HG03045 (cell line): ENCODE measurements at regions not wholly inside any gene's neighbourhood (a gene's known extent, or its start where the extent isn't known, plus 50 kb on each side); places are given as distances from the start of the nearest gene placed in this dataset.
"Not testable (repeated sequence)": the region's sequence is repeated elsewhere in the genome, so short reads cannot be mapped to it uniquely, and the experiment has no call there.

Source experiments
- ATAC-seq: cut with Tn5 transposase; IDR thresholded peaks from one replicate; pipeline ENCODE4 v1.9.1; 2021; ENCODE audit warnings: mild to moderate bottlenecking, moderate library complexity; ENCODE audit not compliant: unreplicated experiment

GRCh38 chrX:96430756-96431455, 253.7 kb upstream of the DIAPH2 start:
- no peak for ATAC-seq

GRCh38 chrX:96432647-96433046, 252.0 kb upstream of the DIAPH2 start:
- no peak for ATAC-seq

- no peak for ATAC-seq
These were observed 251.1 kb upstream of the DIAPH2 start for GRCh38 chrX:96433409-96434077.

GRCh38 chrX:96435378-96436035, 249.1 kb upstream of the DIAPH2 start:
- no peak for ATAC-seq

DNA sequence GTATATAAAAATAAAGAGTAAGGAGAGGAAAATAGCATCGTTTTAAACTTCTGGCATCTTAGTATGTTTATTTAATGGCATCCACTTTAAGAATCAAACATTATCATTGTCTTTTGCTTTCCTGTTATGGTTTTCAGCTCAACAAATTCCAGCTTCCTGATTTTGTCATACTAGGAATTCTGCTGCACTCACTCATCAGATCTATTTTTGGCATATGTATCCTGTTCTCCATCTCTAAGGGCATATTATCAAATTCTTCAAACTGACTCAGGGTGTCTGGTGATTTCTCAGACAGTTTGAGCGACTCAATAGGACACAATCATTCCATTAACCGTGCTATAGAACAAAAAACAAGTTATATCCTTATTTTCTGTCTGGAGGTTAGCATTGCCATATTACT, 248.5 kb upstream of the DIAPH2 start:
- ATAC-seq = no peak

DNA sequence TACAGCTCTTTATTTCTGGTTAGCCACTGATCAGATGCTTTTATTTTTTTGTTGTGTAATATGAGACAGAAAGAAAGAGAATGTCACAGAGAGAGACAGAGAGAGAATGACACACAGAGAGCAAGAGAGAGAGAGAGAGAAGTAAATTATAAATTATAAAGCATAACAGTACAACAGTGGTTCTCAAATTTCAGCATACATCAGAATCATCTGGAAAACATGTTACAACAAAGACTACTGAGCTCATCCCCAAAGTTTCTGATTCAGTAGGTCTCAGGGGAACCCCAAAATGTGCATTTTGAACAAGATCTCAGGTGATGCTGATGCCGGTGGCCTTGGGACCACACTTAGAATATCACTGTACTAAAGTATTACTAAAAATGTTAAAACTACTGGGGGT, 245.8 kb upstream of the DIAPH2 start:
- ATAC-seq = no peak

DNA sequence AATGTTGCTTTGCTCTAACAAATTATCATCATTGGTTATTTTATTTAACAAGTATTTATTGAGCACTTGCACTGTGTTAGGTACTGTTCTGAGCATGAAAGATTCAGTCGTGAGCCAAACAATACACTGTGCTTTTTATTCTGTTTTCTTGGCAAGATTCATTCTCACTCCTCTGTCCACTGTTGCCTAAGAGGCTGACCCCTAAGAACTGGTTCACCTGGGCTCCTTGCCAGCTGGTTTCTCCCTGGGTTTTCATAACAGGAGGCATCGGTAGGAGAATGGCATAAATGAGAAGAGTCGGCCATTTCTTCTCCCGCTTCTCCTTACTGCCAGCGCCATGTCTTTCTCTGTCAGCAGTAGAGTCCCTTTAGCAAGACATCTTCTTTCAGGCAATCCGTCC, 243.7 kb upstream of the DIAPH2 start:
- ATAC-seq = no peak

GRCh38 chrX:96445531-96446065, 239.0 kb upstream of the DIAPH2 start:
- ATAC-seq = no peak

DNA sequence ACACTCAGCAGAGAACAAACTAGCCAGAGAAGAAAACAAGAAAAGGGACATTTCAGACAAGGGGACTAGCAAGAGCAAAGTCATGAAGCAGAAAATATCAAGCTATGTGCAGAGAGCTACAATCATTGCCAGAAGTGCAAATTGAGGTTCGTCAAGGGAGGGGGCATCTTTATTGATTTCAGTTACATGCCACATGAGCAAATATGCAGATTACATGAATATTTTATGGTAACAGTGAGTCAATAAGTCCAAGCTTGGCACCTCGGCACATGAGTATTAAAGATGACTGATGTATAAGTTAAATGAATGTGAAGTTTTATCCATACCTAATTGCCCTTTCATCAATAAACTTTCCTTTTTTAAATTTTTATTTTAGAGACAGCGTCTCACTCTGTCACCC, 238.1 kb upstream of the DIAPH2 start:
- no peak for ATAC-seq

- ATAC-seq = no peak
These were observed 237.5 kb upstream of the DIAPH2 start for GRCh38 chrX:96447161-96447560.

GRCh38 chrX:96449191-96449590, 235.5 kb upstream of the DIAPH2 start:
- no peak for ATAC-seq

GRCh38 chrX:96449896-96450295, 234.7 kb upstream of the DIAPH2 start:
- ATAC-seq = no peak

DNA sequence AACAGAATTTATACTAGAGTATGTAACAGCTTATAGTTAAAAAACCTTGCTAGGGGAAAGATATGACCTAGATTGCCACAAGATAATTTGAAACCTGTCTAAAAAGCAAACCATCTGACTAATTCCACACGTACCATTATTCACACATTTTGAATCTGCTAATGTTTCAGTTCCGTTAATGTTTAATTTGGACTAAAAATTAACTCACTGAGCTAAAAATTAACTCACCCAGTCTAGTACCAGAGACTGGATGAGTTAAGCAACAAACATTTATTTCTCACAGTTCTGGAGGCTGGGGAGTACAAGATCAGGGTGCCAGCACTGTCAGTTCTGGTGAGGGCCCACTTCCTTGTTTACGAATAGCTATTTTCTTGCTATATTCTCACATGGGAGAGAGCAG, 231.5 kb upstream of the DIAPH2 start:
- peak; percentile 77 for ATAC-seq

DNA sequence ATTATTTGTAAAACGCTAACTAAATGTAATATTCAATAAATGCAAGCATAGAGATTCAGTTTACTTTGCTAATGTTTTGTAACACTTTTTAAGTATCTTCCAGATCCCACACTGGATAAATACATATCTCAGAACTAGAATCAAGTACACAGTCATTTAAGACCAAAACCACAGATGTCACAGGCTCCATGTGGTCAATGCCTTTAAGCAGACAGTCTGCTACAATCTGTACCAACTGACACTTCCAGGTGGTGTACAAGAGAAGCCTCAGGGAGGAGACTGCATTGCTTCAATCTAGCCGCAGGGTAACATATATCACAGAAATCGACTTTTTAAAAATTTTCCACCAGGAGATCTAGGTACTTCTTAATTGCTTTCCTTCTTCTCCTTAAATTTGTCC, 229.6 kb upstream of the DIAPH2 start:
- ATAC-seq = no peak

DNA sequence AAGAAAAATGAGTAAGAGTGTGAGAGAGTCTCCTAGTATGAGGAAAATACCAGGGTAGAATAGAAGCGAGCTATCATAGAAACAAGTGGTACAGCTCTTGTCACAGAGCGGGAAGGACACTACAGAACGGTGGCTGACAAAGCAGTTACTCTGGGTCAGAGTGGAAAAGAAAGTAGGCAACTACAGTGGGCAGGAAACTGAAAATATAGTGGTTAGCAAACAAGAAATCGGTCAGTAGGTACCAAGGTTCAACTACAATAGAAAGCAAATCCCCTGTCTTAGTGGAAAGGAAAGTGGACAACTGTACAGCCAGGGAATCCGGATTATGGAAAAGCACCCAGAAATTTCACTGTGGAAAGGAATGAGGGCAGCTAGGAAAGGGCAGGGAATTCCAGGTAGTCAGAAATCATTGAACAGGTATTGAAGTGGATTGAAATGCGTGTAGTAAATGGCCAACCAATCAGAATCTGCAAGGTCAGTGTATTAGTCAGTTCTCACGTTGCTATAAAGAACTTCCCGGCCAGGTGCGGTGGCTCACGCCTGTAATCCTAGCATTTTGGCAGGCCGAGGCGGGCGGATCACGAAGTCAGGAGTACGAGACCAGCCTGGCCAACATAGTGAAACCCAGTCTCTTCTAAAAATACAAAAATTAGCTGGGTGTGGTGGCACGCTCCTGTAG, 219.6 kb upstream of the DIAPH2 start:
- ATAC-seq = no peak

DNA sequence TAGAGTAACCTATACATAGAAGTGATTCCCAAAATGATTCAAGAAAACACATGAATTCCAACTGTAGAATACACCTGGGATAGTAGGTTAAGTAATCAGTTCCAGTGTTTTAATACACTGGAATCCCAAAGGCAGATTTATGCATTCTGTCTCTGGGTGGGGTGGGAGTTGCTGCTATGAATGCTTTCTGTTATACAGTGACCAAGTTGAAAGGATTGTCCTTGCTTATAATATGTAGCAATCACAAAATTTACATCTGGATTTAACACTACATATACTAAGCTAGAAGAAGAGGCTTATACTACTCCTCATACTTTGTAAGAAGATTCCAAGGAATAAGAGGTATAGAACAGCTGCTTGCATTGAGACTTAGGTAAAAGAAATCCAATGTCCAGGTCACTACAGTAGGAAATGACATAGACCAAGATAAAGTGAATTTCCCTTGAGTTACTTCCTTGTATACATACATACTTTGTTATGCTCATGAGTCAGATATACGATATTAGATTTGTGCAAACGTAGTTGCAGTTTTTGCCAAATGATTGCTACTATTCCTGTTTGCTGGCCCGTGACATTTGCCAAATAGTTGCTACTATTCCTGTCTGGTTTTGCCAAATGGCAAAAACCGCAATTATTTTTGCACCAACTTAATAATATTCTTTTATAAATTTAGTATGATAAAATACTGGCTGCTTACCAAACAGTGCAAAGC, 210.5 kb upstream of the DIAPH2 start:
- ATAC-seq = no peak

DNA sequence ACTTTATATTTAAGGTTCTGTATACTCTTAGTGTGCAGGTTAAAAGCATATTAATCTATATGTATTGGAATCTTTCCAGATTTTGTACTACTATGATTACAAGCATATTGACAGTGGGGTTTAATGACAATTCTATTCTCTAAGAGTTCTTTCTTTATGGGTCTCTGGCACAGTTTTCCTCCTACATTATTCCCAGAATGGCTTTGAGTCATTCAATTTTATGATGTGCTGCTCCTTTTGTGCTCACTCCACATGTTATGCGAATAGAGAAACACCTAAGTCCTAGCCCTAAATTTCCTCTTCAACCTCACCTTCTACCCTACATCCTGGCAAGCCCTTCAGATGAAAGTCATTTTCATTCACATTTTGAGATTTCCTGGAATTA, 209.9 kb upstream of the DIAPH2 start:
- no peak for ATAC-seq

- ATAC-seq = no peak
These were observed 204.6 kb upstream of the DIAPH2 start for GRCh38 chrX:96480081-96480480.

DNA sequence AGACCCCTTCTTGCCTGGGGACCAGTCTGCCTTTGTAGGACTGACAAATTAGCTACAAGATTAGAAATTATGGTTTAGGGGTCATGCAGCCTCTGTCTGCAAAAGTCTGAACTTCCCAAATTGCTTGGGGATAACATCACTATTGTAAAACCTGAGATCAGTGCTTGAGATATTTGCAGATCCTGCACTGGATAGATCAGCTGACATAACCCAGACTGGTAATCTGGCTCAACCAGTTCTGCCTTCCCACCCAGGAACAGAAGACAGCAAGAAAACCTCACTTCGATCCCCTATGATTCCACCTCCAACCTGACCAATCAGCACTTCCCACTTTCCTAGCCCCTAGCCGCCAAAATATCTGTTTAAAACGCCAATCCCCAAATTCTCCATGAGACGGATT, 202.8 kb upstream of the DIAPH2 start:
- no peak for ATAC-seq

DNA sequence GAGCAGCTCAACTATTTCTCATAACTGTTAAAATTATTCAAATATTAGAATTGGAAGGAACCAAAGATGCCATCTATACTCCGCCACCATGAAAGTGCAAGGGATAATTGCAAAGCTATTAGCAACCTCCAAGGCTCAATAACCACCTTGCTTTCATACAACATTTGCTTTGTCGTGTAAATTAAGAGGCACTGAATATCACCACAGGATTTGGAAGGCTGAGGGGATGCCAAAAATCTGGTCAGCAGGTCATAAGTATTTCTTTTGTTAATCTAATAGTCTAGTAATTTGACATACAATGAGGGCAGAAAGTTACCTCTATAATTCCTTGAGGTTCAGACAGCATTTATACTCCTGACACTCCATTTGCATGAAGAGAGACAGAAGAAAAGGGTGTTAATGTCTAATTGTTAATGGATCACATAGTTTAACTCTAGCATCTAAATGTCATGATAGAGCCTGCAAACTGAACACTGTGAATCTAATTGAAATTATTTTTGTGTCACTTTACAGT, 200.9 kb upstream of the DIAPH2 start:
- ATAC-seq = no peak

DNA sequence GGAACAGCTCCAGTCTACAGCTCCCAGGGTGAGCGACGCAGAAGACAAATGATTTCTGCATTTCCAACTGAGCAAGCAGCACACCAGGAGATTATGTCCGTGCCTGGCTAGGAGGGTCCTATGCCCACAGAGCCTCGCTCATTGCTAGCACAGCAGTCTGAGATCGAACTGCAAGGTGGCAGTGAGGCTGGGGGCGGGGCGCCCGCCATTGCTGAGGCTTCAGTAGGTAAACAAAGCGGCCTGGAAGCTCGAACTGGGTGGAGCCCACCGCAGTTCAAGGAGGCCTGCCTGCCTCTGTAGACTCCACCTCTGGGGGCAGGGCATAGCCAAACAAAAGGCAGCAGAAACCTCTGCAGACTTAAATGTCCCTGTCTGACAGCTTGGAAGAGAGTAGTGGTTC, 198.0 kb upstream of the DIAPH2 start:
- ATAC-seq = not testable (repeated sequence)
